Prostate gland (tissue), 2 donors: ENCODE measurements at regions not wholly inside any gene's neighbourhood (a gene's known extent, or its start where the extent isn't known, plus 50 kb on each side); places are given as distances from the start of the nearest gene placed in this dataset.

Source experiments
- CTCF ChIP-seq, 4 experiments: fragments of 200-600 bp in 2 of 4; fragments of 450-650 bp in 2 of 4; sonication (generic) in 2 of 4; IDR thresholded peaks; 1 replicate in 3 of 4; 2 replicates in 1 of 4; pipeline ENCODE4 v1.5.1; 2016 to 2019; ENCODE audit warnings: antibody characterized with exemption in 4 of 4, mild to moderate bottlenecking in 2 of 4, moderate library complexity in 2 of 4
- POLR2AphosphoS5 ChIP-seq: sonication (generic); formaldehyde crosslinking; IDR thresholded peaks from one replicate; pipeline ENCODE4 v1.6.1; 2017; ENCODE audit warnings: antibody characterized with exemption

- TF ChIP-seq CTCF (IDR thresholded peaks at IDR 0.05) (no peak), POLR2AphosphoS5 (no peak)
Measured at GRCh38 chr3:78476076-78476475, 1291.7 kb downstream of the ROBO1 start.
